OCI-LY3 (cell line): ENCODE measurements at regions not wholly inside any gene's neighbourhood (a gene's known extent, or its start where the extent isn't known, plus 50 kb on each side); places are given as distances from the start of the nearest gene placed in this dataset.
"Not testable (repeated sequence)": the region's sequence is repeated elsewhere in the genome, so short reads cannot be mapped to it uniquely, and the experiment has no call there.

Experiments used
- H2AFZ ChIP-seq: fragments of 200-600, 300-600 bp; shearing (Covaris generic); 2 replicates; pipeline ENCODE4 v1.6.0; 2014; ENCODE audit warnings: antibody characterized with exemption, low read depth, low read length
- H3K27ac ChIP-seq: fragments of 200-600, 300-600 bp; sonication (generic); 2 replicates; pipeline ENCODE4 v1.5.1; 2014; ENCODE audit warnings: mild to moderate bottlenecking, low read length, moderate library complexity, mixed read lengths
- H3K27me3 ChIP-seq: fragments of 200-600, 300-600 bp; sonication (generic); 2 replicates; pipeline ENCODE4 v1.6.1; 2014; ENCODE audit warnings: low read depth, low read length, mixed read lengths
- H3K36me3 ChIP-seq: fragments of 200-600, 300-600 bp; sonication (generic); replicated peaks from 2 replicates; pipeline ENCODE3; 2014; ENCODE audit warnings: low read depth, low read length, mixed read lengths
- H3K4me1 ChIP-seq: fragments of 300-600, 200-600 bp; sonication (generic); 2 replicates; pipeline ENCODE4 v1.6.1; 2014; ENCODE audit warnings: low read length, mixed read lengths
- H3K4me2 ChIP-seq: fragments of 200-600, 300-600 bp; sonication (generic); 2 replicates; pipeline ENCODE4 v1.6.1; 2014; ENCODE audit warnings: low read length, mixed read lengths
- H3K4me3 ChIP-seq: fragments of 300-600, 200-600 bp; sonication (generic); 2 replicates; pipeline ENCODE4 v1.5.1; 2014; ENCODE audit warnings: antibody characterized with exemption, mild to moderate bottlenecking, low read length, moderate library complexity
- H3K79me2 ChIP-seq: fragments of 300-600, 200-600 bp; shearing (Covaris generic); 2 replicates; pipeline ENCODE4 v1.6.1; 2014; ENCODE audit warnings: mild to moderate bottlenecking, low read length, mixed read lengths
- H3K9ac ChIP-seq: fragments of 300-600, 200-600 bp; shearing (Covaris generic); 2 replicates; pipeline ENCODE4 v1.6.0; 2014; ENCODE audit warnings: mild to moderate bottlenecking, low read length, moderate library complexity
- H3K9me3 ChIP-seq: fragments of 200-600, 300-600 bp; shearing (Covaris generic); 2 replicates; pipeline ENCODE4 v1.6.1; 2014; ENCODE audit warnings: low read length, mixed read lengths; ENCODE audit not compliant: insufficient read depth
- H4K20me1 ChIP-seq: fragments of 200-600, 300-600 bp; sonication (generic); 2 replicates; pipeline ENCODE4 v1.6.1; 2016; ENCODE audit warnings: low read length, mixed read lengths; ENCODE audit not compliant: insufficient read depth
- CTCF ChIP-seq: fragments of 200-600, 300-600 bp; sonication (generic); IDR thresholded peaks from 2 replicates; pipeline ENCODE4 v1.5.1; 2014; ENCODE audit warnings: antibody characterized with exemption, low read length, low read depth
- EZH2phosphoT487 ChIP-seq: fragments of 200-600 bp; shearing (Covaris generic); IDR thresholded peaks from 2 replicates; pipeline ENCODE4 v1.6.1; 2018; ENCODE audit warnings: antibody characterized with exemption, mixed run types, low read depth

DNA sequence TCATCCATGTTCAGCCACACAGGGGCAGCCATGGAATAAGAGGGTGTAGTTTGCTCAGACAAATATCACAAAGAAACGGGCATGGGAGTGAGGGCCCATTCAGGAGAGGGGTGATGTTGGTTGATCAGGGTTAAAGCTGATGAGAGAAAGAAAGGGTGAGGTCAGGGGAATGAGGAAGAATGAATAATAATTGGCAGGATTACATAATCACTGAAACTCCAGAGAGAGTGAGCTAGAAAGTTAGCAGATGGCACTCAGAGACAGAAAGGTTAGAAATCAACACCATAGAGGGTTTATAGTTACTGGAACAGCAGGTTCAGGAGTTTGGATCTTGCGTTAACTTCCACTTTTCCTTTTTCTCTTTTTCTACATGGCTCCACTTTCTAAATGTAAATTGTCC is 113.9 kb downstream of the TAF11L14 start:
- Histone ChIP-seq H3K79me2 (no peaks in the 10 kb centered on the region), H3K36me3 (no peaks in the 10 kb centered on the region), H3K9ac (no peak overlapping the region), H3K9me3 (no peaks in the 10 kb centered on the region), H3K4me3 (no peak overlapping the region), H4K20me1 (no peaks in the 10 kb centered on the region), H3K4me1 (peaks cover 10% of the 10 kb centered on the region; the same call in 1 of the 2 replicates), H3K27me3 (no peaks in the 10 kb centered on the region), H3K27ac (no peak overlapping the region), H2AFZ (no peak overlapping the region), H3K4me2 (no peak overlapping the region)
- TF ChIP-seq CTCF, result no peak
- TF ChIP-seq EZH2phosphoT487, result no peak

DNA sequence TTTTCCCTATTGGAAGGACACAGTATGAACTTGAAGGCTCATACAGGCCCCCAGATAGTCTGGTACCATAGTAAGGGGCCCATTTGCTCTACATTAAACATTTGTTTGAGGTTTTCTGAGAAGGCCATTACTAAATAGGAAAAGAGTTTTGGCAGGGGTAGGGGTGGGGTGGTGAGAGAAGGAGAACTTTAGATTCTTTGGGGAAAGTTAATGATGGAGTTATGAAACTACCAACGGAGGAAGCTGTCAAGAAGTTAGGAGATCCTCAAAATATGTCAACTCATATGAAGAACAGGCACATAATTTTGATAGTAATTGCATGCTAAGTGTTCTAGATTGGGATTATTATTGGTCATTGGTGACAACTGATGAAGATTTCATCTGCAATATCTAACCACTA is 114.7 kb downstream of the TAF11L14 start:
- H3K9ac ChIP-seq, result no peak overlapping the region
- no peaks in the 10 kb centered on the region for H3K9me3 ChIP-seq
- H2AFZ ChIP-seq, result no peak overlapping the region
- no peaks in the 10 kb centered on the region for H4K20me1 ChIP-seq
- TF ChIP-seq EZH2phosphoT487, result no peak
- TF ChIP-seq CTCF, result no peak
- H3K36me3 ChIP-seq, result no peaks in the 10 kb centered on the region
- H3K27me3 ChIP-seq, result no peaks in the 10 kb centered on the region
- H3K79me2 ChIP-seq, result no peaks in the 10 kb centered on the region
- H3K4me2 ChIP-seq, result no peak overlapping the region
- peaks cover 10% of the 10 kb centered on the region; the same call in 1 of the 2 replicates for H3K4me1 ChIP-seq
- H3K27ac ChIP-seq, result no peak overlapping the region
- H3K4me3 ChIP-seq, result no peak overlapping the region

- not testable (repeated sequence) for H3K4me3 ChIP-seq, H3K36me3 ChIP-seq, H3K4me1 ChIP-seq, H3K27ac ChIP-seq, H3K4me2 ChIP-seq, H3K9ac ChIP-seq, H4K20me1 ChIP-seq, H3K79me2 ChIP-seq, H2AFZ ChIP-seq, H3K27me3 ChIP-seq, H3K9me3 ChIP-seq
Observed at GRCh38 chr5:17755406-17755805, 121.1 kb downstream of the TAF11L14 start.

GRCh38 chr5:17761326-17761725 is 127.1 kb downstream of the TAF11L14 start:
- Histone ChIP-seq H3K4me3 (no peak overlapping the region), H3K4me1 (no peaks in the 10 kb centered on the region), H3K9me3 (no peaks in the 10 kb centered on the region), H2AFZ (no peak overlapping the region), H4K20me1 (no peaks in the 10 kb centered on the region), H3K4me2 (no peak overlapping the region), H3K79me2 (no peaks in the 10 kb centered on the region), H3K9ac (no peak overlapping the region), H3K36me3 (no peaks in the 10 kb centered on the region), H3K27me3 (no peaks in the 10 kb centered on the region), H3K27ac (no peak overlapping the region)
- TF ChIP-seq EZH2phosphoT487 (no peak), CTCF (no peak)

DNA sequence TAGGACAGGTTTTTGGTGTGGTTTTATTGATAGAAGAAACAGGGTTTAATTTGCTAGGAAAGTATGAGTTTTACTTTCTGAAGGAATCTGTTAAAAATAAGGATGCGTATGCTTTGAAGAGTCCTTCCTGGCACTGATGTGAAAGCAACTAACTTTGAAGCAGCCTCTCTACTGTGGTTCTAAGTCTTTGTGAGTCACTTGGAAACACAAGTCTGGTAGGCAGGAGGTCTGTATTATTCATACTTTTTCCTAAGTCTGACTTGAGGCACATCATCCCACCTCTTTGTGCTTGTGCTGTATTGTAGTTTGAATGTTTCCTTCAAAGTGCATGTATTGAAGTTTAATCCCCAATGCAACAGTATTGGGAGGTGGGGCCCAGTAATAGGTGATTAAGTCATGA is 129.0 kb downstream of the TAF11L14 start:
- no peaks in the 10 kb centered on the region for H3K27me3 ChIP-seq
- no peak overlapping the region for H3K4me3 ChIP-seq
- no peak overlapping the region for H3K27ac ChIP-seq
- no peaks in the 10 kb centered on the region for H3K4me1 ChIP-seq
- H3K4me2 ChIP-seq, result no peak overlapping the region
- TF ChIP-seq CTCF (no peak), EZH2phosphoT487 (no peak)
- no peaks in the 10 kb centered on the region for H3K9me3 ChIP-seq
- H2AFZ ChIP-seq, result no peak overlapping the region
- H3K79me2 ChIP-seq, result no peaks in the 10 kb centered on the region
- H3K9ac ChIP-seq, result no peak overlapping the region
- no peaks in the 10 kb centered on the region for H4K20me1 ChIP-seq
- H3K36me3 ChIP-seq, result no peaks in the 10 kb centered on the region
